Cerebellar cortex (tissue), 1 donor: ENCODE measurements at regions not wholly inside any gene's neighbourhood (a gene's known extent, or its start where the extent isn't known, plus 50 kb on each side); places are given as distances from the start of the nearest gene placed in this dataset.

Source experiments
- DNase-seq: peaks from one replicate; pipeline ENCODE4 v3.0.0-alpha.2; 2015; ENCODE audit warnings: low spot score

DNA sequence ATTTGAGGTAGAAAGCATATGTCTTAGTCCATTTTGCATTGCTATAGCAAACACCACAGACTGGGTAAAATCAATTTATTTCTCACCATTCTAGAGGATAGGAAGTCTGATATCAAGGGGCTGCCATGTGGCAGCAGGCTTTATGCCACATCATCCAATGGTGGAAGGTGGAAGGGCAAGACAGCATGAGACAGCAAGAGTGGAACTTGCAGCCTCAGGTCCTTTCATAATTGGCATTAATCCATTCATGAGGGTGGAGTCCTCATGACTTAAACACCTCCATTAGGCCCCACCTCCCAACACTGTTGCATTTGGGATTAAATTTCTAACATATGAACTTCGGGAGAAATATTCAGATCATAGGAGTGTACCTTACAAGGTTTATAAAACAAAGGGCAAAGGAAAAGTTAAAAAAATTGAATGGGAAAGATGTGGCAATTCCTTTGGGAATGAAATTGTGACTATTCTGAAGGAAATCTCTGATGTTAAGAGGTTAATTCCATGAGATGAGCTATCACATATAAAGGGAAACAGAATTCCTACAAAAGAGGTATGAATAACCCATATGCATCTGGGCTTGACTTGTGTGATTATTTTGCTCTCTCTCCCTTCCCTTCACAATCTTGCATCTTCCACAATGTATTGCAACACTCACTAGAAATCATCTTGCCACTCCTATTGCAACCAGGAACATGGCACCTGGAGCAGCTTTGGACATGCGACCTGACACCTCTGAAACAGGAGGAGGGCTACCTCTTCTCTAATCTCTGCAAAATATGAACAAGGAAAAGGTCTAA lies 507.8 kb downstream of the EPHA4 start:
- no peak for DNase-seq

DNA sequence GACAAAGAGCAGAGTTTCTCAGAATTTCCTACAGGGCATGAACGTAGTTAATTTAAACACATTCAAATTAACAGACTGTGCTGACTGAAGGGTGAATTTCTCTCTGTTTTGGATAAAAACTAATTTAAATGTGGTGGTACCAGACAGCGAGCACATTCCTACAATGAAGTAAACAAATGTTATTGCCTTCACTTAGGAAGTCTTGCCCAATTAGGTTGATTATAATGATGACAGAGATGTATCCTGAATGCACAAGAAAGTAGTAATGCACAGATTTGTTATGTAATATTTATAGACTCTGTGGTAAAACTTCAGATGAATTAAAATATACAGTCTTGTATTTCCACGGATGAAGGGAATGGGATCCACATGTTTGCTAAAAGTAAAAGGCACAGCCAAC lies 507.2 kb downstream of the EPHA4 start:
- no peak for DNase-seq

DNA sequence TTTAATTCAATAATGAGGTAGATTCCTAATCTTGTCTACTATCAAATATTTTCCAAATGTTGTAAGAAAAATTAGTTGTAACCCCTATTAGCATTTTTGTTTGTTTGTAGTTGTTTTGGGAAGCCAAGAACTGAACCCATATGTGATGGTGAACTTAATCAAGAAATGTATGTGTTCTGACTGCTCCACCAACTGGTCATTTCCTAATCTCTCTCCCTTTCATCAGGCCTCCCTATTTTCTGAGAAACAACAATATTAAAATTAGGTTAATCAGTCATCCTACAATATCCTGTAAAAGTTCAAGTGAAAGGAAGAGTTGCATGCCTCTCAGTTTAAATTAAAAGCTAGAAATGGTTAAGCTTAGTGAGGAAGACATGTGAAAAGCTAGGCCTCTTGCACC lies 504.0 kb downstream of the EPHA4 start:
- no peak for DNase-seq

DNA sequence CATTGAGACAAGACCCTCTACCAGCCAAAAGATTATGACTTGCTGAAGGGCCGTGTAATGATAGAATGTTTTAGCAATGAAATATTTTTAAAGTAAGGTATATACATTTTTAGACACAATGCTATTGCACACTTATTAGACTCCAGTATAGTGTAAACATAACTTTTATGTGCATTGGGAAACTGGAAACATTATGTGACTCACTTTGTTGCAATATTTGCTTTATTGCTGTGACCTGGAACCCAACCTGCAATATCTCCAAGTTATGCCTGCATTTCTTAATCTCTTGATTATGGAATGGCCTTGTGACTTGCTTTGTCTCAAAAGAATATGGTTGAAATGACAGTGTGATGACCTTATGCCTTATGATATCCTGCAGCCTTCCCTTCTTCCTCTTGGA lies 502.0 kb downstream of the EPHA4 start:
- no peak for DNase-seq

DNA sequence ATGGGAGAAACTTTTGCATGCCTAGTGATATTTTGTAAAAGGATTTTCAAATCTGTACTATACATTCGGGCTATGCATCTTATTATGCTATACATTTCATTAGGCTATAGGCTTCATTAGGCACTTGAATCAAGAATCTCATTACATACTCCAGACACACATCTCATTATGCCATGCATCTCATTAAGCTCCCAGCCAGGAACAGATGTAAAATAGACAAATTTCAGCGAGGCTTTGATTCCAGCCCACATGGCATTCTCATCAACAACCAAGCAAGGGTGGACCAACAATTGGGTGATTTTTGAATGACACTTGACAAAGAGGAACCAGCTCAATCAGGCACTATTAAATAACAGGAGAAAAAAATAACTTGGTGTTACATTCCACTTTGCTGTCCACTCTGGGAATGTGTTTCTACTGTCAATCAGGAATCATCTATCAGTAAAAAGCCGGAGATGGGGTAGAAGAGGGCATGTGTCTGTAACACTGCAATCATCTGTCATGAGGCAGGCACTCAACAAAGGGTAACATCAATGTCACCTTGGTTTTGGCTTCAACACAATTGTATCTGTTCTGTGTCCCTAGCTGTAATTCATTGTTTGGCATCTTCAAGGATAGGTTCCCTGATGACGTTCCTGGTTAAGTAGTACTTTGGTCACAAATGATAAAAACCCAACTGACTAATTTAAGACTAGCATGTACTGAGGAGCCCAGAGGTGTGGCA lies 498.6 kb downstream of the EPHA4 start:
- no peak for DNase-seq

DNA sequence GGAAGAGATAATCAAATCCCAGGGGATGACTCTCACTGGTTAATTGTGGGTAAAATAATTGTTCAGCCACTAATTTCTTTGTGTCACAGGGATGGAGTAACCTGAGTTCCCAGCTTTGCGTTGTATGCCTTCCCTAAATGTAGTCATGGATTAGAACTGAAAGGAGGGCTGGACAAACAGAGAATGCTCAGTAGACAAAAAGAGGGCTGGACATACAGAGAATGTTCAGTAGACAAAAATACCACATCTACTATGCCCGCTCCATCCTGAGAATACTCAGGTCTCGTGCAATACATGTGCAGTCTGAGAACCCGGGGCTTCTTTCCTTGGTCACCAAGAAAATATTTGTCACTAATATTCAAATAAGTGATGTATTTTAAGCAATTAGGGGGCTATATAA lies 497.9 kb downstream of the EPHA4 start:
- DNase-seq: no peak

DNA sequence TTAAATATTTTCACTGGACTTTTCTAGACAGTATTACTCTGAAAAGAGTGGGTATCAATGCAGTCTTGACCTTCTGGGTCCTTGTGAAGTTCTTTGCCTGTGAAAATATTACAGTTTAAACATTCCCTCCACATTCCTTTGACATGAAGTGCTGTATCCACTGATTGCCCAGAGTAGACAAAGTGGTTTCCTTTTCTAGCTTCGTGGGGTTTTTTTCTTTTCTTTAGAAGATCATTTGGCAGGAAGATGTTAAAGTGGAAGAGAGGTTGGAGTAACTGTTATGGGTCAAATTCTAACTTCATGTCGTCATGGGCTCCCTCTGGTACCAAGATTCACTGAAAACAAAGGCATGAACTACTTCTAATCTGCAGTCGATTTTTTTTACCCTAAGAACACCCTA lies 496.9 kb downstream of the EPHA4 start:
- DNase-seq: no peak

DNA sequence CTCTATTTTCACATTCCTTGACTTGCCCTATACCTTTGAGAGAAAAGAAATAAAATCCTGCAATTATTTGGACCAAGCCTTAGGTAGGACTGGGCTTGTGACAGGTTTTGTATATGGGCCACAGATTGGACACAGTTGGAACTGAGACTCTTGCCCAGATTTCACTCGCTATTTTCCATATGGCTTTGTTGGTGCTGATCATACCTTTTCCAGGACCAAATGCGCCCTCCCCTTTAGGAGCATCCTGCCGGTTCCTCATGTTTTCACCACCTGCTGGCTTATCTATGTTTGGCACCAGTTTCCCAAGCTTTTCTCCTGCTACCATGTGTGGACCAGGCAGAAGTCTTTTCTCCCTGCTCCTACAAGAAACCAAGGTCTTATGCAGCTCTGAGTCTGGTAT lies 494.9 kb downstream of the EPHA4 start:
- DNase-seq: peak; percentile 98

DNA sequence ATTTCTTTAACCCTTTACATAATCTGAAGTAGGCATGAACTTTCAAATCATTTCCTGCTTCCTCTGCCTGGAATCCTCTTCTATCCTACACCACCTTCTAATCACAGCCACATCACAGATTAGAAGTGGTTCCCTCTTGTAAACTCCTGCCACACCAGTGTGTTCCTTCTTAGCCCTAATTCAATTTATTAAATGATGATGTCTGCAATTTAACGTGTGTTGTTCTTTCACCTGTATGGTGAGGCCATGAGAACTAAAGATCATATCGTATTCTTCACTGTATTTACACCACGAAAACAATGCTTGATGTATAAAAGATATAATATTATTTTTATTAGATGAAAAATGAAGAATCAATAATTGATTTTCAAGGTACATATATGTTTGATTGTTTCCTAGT lies 494.3 kb downstream of the EPHA4 start:
- DNase-seq: no peak

DNA sequence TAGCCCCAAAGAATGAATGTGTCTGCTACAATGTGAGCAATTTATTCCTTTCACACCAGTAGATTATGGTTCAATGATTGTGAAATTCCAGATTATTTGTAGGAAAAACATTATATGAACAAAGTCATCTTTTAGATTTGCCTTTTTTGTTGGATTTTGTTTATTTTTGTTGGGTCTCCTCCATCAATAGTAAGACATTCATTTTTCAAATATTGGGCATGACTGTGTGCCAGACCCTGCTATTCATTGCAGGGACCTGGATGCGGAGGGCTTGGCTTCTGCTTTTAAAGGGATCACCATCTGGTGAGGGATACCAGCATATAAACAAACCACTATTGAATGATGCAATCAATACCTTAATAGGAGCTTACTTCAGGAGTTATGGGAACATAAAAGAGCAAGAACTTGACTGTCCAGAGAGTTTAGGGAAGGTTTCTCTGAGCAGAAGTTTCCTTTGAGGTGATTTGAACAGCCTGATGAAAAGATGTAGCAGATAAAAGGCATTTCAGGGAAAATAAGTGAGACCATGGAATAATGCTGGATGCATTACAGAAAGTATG lies 486.7 kb downstream of the EPHA4 start:
- no peak for DNase-seq

DNA sequence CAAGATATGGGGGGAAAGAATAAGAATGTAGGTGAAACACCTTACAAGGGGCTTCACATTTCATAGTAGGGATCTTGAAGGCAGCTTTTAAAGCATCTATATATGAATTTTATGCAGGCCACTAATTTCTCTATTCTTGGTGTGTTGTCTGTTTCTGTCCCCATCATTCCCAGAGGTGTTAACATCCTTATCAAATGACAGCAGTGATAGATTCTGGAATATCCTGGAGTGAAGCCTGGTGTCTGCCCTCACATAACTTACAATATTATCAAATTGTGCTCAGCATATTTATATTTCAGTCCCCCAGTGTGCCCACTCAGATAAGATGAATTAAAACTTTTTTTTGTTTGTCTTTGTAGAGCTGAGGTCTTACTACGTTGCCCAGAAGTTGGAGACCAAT lies 486.2 kb downstream of the EPHA4 start:
- no peak for DNase-seq

DNA sequence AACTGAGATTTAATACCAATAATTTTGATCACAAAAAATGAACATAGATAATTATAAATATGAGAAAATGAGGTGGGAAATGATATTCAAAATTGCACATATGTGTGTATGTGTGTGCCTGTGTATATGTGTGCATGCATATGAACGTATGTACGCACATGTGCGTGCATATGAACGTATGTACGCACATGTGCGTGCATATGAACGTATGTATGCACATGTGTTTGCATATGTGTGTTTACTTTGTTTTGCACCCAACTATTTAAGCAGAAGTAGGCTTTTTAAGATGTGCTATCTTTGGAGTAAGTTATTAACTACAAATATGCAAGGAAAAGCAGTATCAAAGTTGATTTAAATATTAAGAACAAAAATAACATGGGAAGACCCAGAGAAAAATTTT lies 484.3 kb downstream of the EPHA4 start:
- DNase-seq: no peak

DNA sequence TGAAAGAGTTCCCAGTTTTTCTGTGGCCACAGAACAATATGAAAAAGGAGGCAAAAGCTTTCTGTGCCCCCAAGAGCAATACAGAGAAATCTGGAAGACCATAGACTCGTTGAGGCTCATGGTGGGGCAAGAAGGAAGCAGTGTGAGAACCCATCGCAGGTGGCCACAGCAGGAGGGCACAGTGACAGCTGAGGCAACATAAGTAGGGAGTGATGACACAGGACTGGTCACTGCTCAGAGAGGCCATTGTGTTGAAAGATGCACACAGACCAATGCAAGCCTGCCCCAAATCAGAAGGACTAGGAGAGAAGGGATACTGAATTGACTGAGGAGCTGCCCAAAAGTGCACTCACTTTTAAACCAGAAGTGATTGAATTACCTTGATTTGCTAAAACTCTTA lies 483.6 kb downstream of the EPHA4 start:
- DNase-seq: peak; percentile 45

DNA sequence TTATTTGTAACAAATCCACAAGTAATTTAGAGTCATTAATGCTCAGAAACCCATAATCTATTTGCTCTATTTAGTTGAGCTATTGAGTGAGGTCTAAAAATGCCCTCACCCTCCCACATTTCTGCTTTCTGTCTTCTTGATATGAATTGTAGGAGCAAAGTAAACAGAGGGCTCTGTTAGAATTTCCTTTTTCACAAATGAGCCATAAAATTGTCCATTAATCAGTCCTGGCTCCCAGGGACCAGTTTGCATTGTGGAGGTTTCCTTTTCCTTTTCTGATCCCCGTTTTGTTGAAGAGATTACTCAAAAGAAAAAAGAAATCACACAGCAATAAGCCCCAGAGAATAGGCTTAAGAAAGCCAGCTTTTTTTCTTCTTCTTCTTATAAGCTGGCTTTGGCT lies 476.7 kb downstream of the EPHA4 start:
- DNase-seq: no peak

DNA sequence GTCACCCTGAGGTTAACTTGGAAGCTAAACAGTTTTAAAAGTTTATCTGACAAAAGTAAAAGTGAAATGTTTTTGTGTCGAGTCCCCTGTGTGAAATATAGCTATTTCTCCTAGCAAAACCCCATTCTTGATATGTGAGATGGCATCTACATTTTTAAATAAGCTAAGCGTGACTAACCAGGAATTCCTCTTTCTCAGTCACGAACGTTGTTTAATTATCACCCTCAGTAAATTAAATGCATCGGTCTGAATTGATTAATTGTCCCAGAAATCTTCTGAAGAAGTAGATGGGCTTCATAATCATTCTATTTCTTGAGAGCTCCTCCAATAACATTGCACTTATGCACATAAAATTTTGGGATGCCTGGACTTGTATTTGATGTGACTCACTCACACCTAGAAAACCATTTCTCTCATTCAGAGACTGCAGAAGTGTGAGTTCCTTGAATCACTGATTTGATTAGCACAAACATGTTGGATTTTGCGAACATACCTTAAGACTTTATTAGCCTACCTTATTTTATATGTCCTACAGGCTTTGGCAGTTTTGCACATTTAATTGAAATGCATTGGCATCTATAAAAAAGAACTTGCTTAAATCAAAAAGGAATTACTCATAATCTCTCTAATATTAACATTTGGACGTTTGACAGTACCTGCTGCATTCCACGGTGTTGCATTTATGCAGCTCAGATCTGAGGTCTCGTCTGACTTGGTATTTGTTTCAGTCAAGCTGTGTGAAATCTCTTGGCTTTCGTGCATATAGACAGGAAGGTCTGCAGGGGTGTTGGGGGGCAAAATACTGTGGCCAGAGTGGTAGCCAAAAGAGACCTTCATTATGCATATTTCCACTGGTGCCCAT lies 475.2 kb downstream of the EPHA4 start:
- peak; percentile 41 for DNase-seq

DNA sequence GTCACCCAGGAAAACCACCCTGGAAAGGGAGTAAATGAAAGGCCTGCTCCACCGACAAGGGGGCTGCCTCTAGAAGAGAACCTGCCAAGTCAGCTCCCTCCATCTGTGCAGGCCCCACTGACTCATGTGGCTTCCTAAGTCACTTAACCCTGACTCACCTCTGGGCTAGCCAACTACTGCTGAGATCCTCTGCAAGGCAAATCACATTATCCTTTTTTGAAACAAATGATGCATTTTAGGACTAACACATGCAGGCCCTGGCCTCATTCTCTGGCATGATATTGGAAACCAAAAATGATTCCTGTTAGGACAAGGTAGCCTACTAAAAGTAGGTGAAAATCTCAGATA lies 474.6 kb downstream of the EPHA4 start:
- DNase-seq: peak; percentile 63

DNA sequence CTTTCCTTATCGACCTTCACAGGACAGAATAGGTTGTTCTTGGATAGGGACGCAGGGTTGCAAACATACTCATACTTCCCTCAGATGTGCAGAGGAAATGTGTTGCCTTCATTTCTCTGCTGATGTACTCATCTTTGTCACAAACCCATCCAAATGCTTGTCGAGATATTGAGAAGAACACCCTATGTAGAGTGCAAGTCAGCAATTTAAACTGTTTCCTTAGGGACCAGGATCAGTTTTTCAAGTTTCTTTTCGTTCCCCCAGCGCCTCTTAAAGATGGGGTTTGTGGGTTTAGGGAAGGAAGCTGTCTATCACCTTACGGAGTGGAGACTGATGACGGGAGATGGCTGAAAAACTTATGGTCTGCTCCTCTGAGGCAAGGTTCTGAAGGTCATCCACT lies 474.2 kb downstream of the EPHA4 start:
- no peak for DNase-seq

DNA sequence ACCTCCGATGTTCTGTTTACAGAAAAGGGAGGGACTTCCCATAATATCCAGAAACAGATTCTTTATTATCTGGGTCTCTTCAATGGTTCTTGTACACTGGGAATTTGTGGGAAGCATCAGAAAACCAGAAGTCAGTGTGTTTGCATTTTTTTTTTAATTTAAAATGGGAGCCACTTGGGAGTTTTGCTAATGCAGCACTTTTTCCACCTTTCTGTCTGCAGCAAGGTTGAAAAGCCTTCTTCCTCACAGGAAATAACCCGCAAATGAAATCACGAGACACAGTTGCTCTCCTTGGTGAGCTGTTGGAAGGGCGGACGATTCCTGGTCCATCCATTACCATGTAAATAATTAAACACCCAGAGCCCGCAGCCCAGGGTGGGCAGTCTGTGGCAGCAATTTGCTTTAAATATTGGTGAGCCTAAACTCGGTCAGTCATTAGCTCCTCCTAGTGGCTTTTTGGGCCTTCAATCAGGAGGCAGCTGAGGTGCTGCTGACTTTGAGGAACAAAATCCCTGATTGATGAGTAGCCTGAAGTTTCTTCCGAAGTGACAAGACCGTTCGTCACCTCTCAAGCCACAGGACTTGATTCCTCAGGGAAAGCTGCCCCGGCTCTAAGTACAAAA lies 471.5 kb downstream of the EPHA4 start:
- no peak for DNase-seq

DNA sequence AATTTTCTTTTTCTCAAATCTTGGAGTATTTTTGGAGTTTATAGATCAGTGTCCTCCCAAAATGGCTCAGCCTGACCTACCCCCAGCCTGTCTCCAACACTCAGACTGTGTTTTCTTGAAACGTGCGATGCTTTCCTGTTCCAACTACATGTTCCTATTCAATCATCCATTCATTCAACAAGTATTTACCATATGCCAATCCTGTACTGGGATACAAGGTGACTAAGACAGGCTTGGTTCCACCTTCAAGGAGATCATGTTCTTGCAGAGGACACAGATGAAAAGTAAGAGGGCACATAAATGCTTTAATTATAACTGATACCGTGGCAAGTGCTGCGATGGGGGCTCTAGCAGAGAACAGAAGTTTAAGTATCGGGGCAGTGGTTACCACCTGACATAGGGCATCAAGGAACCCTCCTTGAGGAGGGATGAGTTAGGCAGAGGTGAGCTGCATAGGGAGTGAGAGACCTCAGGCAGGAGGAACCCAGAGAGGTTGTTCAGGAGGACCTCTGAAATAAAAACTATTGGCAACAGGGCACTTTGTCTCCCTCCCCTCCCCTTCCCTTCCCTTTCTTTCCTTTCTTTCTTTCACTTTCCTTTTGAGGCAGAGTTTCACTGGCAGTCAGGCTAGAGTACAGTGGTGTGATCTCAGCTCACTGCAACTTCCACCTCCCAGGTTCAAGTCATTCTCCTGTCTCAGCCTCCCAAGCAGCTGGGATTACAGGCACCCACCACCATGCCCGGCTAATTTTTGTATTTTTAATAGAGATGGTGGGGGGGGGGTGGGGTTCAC lies 469.0 kb downstream of the EPHA4 start:
- DNase-seq: no peak

DNA sequence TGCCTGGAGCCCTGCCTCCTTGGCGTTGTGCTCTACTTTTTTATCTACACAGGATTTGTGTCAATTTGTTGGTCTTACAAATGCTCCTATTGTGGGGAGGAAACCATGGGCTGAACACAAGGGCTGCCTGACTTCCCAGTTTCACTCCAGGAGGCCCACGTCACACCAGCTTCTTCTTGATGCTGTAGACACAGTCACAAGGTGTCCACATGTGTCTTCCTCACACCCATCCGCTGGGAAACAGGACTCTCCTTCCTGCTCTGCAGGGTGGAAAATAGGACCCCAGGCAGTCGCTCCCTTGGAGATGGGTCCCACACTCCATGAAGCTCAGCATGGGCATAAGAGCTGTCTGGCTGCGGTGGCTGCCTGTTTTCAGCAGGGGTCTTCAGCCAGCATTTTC lies 468.2 kb downstream of the EPHA4 start:
- DNase-seq: no peak

DNA sequence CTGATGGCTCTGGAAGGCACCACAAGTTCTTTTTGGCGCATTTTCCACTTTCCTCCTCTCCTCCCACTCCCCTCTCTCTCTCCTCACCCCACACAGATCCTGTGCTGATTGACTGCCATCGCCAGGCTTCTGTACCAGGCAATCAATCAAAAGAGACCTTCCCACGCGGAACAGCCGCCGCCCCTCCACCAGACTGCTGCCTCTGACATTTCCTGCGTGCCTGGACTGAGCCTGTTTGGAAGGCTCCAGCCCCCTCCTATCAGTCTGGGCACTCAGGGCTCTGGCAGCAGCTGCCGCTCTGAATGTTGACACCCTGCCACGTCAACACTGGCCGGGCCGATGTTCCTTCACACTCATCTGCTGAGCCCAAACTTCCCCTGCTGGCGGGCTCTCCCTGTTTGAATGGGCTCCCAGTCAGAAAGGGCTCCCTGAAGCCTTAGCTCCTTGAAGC lies 467.7 kb downstream of the EPHA4 start:
- DNase-seq: no peak
